Adrenal gland (tissue), 5 donors: ENCODE measurements at regions not wholly inside any gene's neighbourhood (a gene's known extent, or its start where the extent isn't known, plus 50 kb on each side); places are given as distances from the start of the nearest gene placed in this dataset.

ENCODE experiments used
- CTCF ChIP-seq, 6 experiments: fragments of 450-650 bp in 4 of 6; fragments of 200-600 bp in 2 of 6; sonication (generic) in 1 of 6; IDR thresholded peaks; 1 replicate in 5 of 6; 2 replicates in 1 of 6; pipeline versions ENCODE4 v1.5.1 to v1.8.0; 2016 to 2021; ENCODE audit warnings: antibody characterized with exemption in 6 of 6, mild to moderate bottlenecking in 2 of 6, moderate library complexity in 1 of 6
- POLR2A ChIP-seq, 2 donors: fragments of 450-650 bp; IDR thresholded peaks; one replicate each; pipeline ENCODE4 v1.6.1; 2017; ENCODE audit warnings: antibody characterized with exemption in 2 of 2, mild to moderate bottlenecking in 2 of 2, moderate library complexity in 1 of 2
- donor health status: DM: no; HTN: no; CAD: no.

DNA sequence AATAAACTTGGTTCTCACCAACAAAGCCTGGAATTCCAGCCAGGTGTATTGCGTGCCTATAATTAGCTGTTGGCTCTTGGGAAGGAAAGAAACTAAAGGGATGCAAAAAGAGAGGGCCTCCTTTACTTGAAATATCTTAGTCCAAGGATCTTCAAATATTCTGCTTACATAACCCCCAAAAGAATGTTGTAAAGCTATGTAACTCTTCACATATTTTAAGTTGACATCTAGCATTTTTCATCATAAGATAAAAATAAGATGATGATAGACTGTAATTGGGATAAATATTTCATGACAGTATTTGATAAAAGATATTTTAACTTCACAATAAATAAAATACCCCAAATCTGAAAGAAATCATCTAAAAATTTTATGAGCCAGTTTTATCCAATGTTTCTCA lies 52.5 kb upstream of the SEPTIN7 start:
- TF ChIP-seq CTCF (IDR thresholded peaks at IDR 0.05) (no peak), POLR2A (IDR thresholded peaks at IDR 0.05) (no peak)
